BLaER1 treated with 17β-estradiol and CSF1 and Interleukin-3, amounts not matched to agents 10 nM and 100 nM (cell line): ENCODE measurements at regions not wholly inside any gene's neighbourhood (a gene's known extent, or its start where the extent isn't known, plus 50 kb on each side); places are given as distances from the start of the nearest gene placed in this dataset.

ENCODE experiments used
- H3K27ac ChIP-seq, 11 experiments: shearing (Covaris generic); formaldehyde crosslinking; 2 replicates each; pipeline ENCODE4 v1.8.1; 2022
- H3K27me3 ChIP-seq, 11 experiments: shearing (Covaris generic); formaldehyde crosslinking; 2 replicates each; pipeline ENCODE4 v1.8.1; 2022
- H3K36me3 ChIP-seq, 11 experiments: shearing (Covaris generic); formaldehyde crosslinking; 2 replicates each; pipeline ENCODE4 v1.8.1; 2022
- H3K4me1 ChIP-seq, 10 experiments: shearing (Covaris generic); formaldehyde crosslinking; 2 replicates each; pipeline ENCODE4 v1.8.1; 2022
- H3K4me2 ChIP-seq, 11 experiments: shearing (Covaris generic); formaldehyde crosslinking; 2 replicates each; pipeline ENCODE4 v1.8.1; 2022
- H3K4me3 ChIP-seq, 10 experiments: shearing (Covaris generic); formaldehyde crosslinking; 2 replicates each; pipeline ENCODE4 v1.8.1; 2022
- H3K9ac ChIP-seq, 11 experiments: shearing (Covaris generic); formaldehyde crosslinking; 2 replicates each; pipeline ENCODE4 v1.8.1; 2022
- H3K9me3 ChIP-seq, 11 experiments: shearing (Covaris generic); formaldehyde crosslinking; replicated peaks in 1 of 11; 2 replicates each; pipeline ENCODE4 v1.8.1; 2022
- H4K20me1 ChIP-seq, 11 experiments: shearing (Covaris generic); formaldehyde crosslinking; 2 replicates each; pipeline ENCODE4 v1.8.1; 2022
- Cebpa-rat ChIP-seq, 11 experiments: shearing (Covaris generic); IDR thresholded peaks; 2 replicates each; pipeline ENCODE4 v1.8.1; 2022

GRCh38 chrX:11932423-11932822 lies 174.4 kb downstream of the MSL3 start:
- H4K20me1 ChIP-seq = no peaks in the 10 kb centered on the region
- H3K4me3 ChIP-seq = no peak overlapping the region
- H3K4me2 ChIP-seq = no peak overlapping the region
- no peak overlapping the region for H3K27ac ChIP-seq
- H3K4me1 ChIP-seq = peaks cover 0 to 7% (median 0%) of the 10 kb centered on the region in 10 experiments; a peak in 2 of 20 replicates
- H3K27me3 ChIP-seq = peaks cover 41 to 74% (median 67%) of the 10 kb centered on the region in 11 experiments
- H3K9me3 ChIP-seq = peaks cover 10 to 20% (median 13%) of the 10 kb centered on the region in 11 experiments; a peak in 18 of 22 replicates
- TF ChIP-seq Cebpa-rat (IDR thresholded peaks at IDR 0.05) = no peak
- H3K9ac ChIP-seq = no peak overlapping the region
- no peaks in the 10 kb centered on the region for H3K36me3 ChIP-seq

DNA sequence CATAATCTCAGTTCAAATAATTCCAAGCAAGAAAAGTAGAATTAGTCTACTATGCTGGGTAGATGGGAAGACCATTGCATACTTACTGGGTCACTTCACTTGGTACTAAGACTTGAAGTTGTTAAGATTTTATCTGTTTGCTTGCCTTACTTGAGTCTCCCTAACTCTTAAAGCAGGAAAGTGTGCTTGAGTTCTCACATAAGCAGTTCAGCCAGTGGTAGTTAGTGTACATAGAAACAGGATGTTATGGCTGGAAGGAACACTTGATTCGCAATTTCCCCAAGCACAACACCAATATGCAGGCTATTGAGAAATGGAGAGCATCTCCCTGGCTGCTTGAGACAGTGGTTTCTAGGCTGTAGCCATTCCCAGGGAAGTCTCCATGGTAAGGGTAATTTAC lies 176.1 kb downstream of the MSL3 start:
- no peaks in the 10 kb centered on the region for H4K20me1 ChIP-seq
- H3K9ac ChIP-seq = no peak overlapping the region
- H3K4me3 ChIP-seq = no peak overlapping the region
- peaks cover 41 to 58% (median 54%) of the 10 kb centered on the region in 11 experiments for H3K27me3 ChIP-seq
- peaks cover 0 to 3% (median 0%) of the 10 kb centered on the region in 10 experiments; a peak in 2 of 20 replicates for H3K4me1 ChIP-seq
- H3K36me3 ChIP-seq = no peaks in the 10 kb centered on the region
- no peak for TF ChIP-seq Cebpa-rat (IDR thresholded peaks at IDR 0.05)
- no peak overlapping the region for H3K4me2 ChIP-seq
- no peak overlapping the region for H3K27ac ChIP-seq
- H3K9me3 ChIP-seq = peaks cover 0 to 4% (median 0%) of the 10 kb centered on the region in 11 experiments; a peak in 4 of 22 replicates

DNA sequence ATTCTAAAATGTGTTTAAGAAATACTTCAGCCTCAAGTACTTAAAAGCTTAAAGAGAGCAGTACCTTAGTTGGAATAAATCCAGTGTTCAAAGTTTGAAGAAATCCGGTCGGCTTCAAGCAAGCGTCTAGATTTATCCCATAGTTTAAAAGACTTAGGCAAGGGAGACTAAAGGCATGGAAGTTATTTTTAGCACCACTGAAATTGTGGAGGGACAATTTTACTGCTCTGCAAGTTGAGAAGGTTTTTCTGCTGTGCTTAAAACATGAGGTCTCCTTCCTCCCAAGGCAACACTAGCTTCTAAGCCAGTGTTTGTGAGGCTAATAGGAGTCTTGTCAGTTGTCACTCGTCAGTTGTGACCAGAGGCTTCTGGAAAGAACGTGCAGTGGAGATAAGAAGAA lies 183.5 kb downstream of the MSL3 start:
- no peaks in the 10 kb centered on the region for H3K4me1 ChIP-seq
- H3K36me3 ChIP-seq = no peaks in the 10 kb centered on the region
- no peak overlapping the region for H3K9ac ChIP-seq
- no peak for TF ChIP-seq Cebpa-rat (IDR thresholded peaks at IDR 0.05)
- peaks cover 52 to 55% (median 54%) of the 10 kb centered on the region in 11 experiments for H3K27me3 ChIP-seq
- no peak overlapping the region for H3K4me3 ChIP-seq
- H4K20me1 ChIP-seq = no peaks in the 10 kb centered on the region
- H3K27ac ChIP-seq = no peak overlapping the region
- H3K4me2 ChIP-seq = no peak overlapping the region
- H3K9me3 ChIP-seq = peaks cover 0 to 4% (median 0%) of the 10 kb centered on the region in 11 experiments; a peak in 1 of 22 replicates

- TF ChIP-seq Cebpa-rat (IDR thresholded peaks at IDR 0.05) = no peak
- Histone ChIP-seq H3K4me3 (no peak overlapping the region), H3K27ac (no peak overlapping the region), H3K27me3 (peaks cover 76 to 84% (median 81%) of the 10 kb centered on the region in 11 experiments), H3K9ac (no peak overlapping the region), H4K20me1 (no peaks in the 10 kb centered on the region), H3K4me1 (no peaks in the 10 kb centered on the region), H3K4me2 (no peak overlapping the region), H3K9me3 (peaks cover 0 to 6% (median 0%) of the 10 kb centered on the region in 11 experiments; a peak in 2 of 22 replicates), H3K36me3 (no peaks in the 10 kb centered on the region)
Measured at GRCh38 chrX:11944501-11944900, 186.5 kb downstream of the MSL3 start.

DNA sequence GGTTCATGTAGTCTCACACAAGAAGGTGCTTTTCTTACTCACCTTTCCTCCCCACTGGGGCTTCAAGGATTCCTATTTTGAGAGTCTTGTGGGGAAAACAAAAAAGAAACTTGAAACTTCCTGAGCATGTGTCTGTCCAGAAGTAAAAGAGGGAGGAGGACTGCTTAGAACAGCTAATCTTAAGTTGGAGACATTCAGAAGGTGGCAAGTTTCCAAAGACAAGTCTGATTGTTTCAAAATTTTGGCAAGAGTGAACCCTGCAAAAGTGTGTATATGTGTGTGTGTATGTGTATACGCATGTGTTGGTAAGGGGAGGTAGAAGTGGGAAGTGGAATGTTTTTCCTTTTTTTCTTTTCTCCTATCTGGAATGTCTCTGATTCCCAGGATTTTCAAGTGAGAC lies 189.0 kb upstream of the FRMPD4 start:
- no peaks in the 10 kb centered on the region for H3K36me3 ChIP-seq
- peaks cover 0 to 8% (median 0%) of the 10 kb centered on the region in 11 experiments; a peak in 4 of 22 replicates for H3K9me3 ChIP-seq
- no peak overlapping the region for H3K9ac ChIP-seq
- H3K27me3 ChIP-seq = peaks cover 79 to 100% (median 96%) of the 10 kb centered on the region in 11 experiments
- H4K20me1 ChIP-seq = no peaks in the 10 kb centered on the region; a peak in 1 of 22 replicates
- no peak for TF ChIP-seq Cebpa-rat (IDR thresholded peaks at IDR 0.05)
- H3K4me3 ChIP-seq = no peak overlapping the region
- no peak overlapping the region for H3K4me2 ChIP-seq
- H3K4me1 ChIP-seq = peaks cover 0 to 5% (median 0%) of the 10 kb centered on the region in 10 experiments; a peak in 2 of 20 replicates
- no peak overlapping the region for H3K27ac ChIP-seq

DNA sequence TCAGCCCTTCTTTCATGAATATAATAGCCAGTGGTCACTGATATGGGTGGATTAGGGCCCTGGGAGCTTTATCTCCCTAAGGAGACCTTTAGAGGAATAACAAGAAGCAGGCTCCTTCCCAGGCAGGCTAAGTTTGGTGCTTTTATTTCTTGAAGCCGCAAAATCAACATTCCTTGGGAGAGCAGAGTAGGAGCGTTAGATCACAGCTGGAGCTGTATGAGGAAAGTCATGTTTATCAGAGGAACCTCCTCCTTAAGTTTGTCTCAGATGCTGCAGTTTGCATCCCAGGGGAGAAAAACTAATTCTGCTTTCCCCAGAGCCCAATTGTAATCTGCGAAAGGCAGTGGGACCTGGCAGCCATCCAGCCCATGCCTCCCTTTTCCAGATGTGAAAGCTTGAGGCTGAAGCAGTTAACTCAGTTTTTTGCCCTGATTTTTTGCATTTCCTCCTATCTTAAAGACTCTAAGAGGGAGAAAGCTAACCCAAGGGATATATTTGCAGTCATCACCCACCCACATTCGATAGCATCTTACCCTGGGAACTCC lies 186.0 kb upstream of the FRMPD4 start:
- TF ChIP-seq Cebpa-rat (IDR thresholded peaks at IDR 0.05) = no peak
- no peak overlapping the region for H3K9ac ChIP-seq
- peaks cover 0 to 8% (median 0%) of the 10 kb centered on the region in 11 experiments; a peak in 3 of 22 replicates for H3K9me3 ChIP-seq
- no peak overlapping the region for H3K4me2 ChIP-seq
- no peaks in the 10 kb centered on the region; a peak in 2 of 22 replicates for H4K20me1 ChIP-seq
- H3K36me3 ChIP-seq = no peaks in the 10 kb centered on the region
- H3K4me3 ChIP-seq = no peak overlapping the region
- no peak overlapping the region for H3K27ac ChIP-seq
- H3K4me1 ChIP-seq = peaks cover 0 to 5% (median 0%) of the 10 kb centered on the region in 10 experiments; a peak in 2 of 20 replicates
- peaks cover 75 to 98% (median 94%) of the 10 kb centered on the region in 11 experiments for H3K27me3 ChIP-seq

DNA sequence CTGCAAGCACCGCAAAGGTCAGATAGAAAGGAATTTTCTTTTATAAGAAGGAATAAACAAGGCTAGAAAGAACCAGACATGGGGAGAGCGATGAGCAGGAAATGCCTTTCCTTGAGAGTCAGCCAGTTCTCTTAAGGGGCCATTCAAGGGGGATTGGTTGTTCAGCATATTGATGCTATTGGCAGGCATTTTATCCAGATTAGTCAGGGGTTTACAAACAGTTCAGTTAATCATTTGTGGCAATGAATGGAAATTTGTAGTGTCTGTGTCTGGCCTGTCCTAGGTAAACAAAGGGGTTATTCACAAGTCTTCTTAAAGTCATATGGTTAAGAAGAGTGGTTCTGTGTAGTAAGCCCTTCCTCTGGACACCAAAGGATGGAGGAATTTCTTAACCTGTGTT lies 184.7 kb upstream of the FRMPD4 start:
- peaks cover 0 to 5% (median 0%) of the 10 kb centered on the region in 10 experiments; a peak in 2 of 20 replicates for H3K4me1 ChIP-seq
- no peak overlapping the region for H3K9ac ChIP-seq
- peaks cover 77 to 100% (median 96%) of the 10 kb centered on the region in 11 experiments for H3K27me3 ChIP-seq
- no peak overlapping the region for H3K4me2 ChIP-seq
- H3K4me3 ChIP-seq = no peak overlapping the region
- no peak for TF ChIP-seq Cebpa-rat (IDR thresholded peaks at IDR 0.05)
- no peaks in the 10 kb centered on the region for H3K36me3 ChIP-seq
- H3K27ac ChIP-seq = no peak overlapping the region
- H3K9me3 ChIP-seq = peaks cover 0 to 8% (median 0%) of the 10 kb centered on the region in 11 experiments; a peak in 2 of 22 replicates
- no peaks in the 10 kb centered on the region; a peak in 2 of 22 replicates for H4K20me1 ChIP-seq

GRCh38 chrX:11954176-11954575 lies 184.1 kb upstream of the FRMPD4 start:
- Histone ChIP-seq H3K27ac (no peak overlapping the region), H3K4me1 (peaks cover 0 to 5% (median 0%) of the 10 kb centered on the region in 10 experiments; a peak in 2 of 20 replicates), H3K9me3 (peaks cover 0 to 8% (median 0%) of the 10 kb centered on the region in 11 experiments; a peak in 4 of 22 replicates), H3K27me3 (peaks cover 76 to 100% (median 96%) of the 10 kb centered on the region in 11 experiments), H3K9ac (no peak overlapping the region), H3K4me3 (no peak overlapping the region), H4K20me1 (no peaks in the 10 kb centered on the region; a peak in 2 of 22 replicates), H3K36me3 (no peaks in the 10 kb centered on the region), H3K4me2 (no peak overlapping the region)
- no peak for TF ChIP-seq Cebpa-rat (IDR thresholded peaks at IDR 0.05)

- Histone ChIP-seq H3K4me3 (no peak overlapping the region), H3K4me1 (no peaks in the 10 kb centered on the region), H3K27ac (no peak overlapping the region), H3K36me3 (no peaks in the 10 kb centered on the region), H4K20me1 (no peaks in the 10 kb centered on the region; a peak in 1 of 22 replicates), H3K9ac (no peak overlapping the region), H3K9me3 (peaks cover 0 to 6% (median 0%) of the 10 kb centered on the region in 11 experiments; a peak in 2 of 22 replicates), H3K27me3 (peaks cover 72 to 100% (median 97%) of the 10 kb centered on the region in 11 experiments), H3K4me2 (no peak overlapping the region)
- no peak for TF ChIP-seq Cebpa-rat (IDR thresholded peaks at IDR 0.05)
Measured at GRCh38 chrX:11960031-11960430, 178.2 kb upstream of the FRMPD4 start.
